HG02763 (cell line): ENCODE measurements at regions not wholly inside any gene's neighbourhood (a gene's known extent, or its start where the extent isn't known, plus 50 kb on each side); places are given as distances from the start of the nearest gene placed in this dataset.
"Not testable (repeated sequence)": the region's sequence is repeated elsewhere in the genome, so short reads cannot be mapped to it uniquely, and the experiment has no call there.

Source experiments
- ATAC-seq: cut with Tn5 transposase; IDR thresholded peaks from one replicate; pipeline ENCODE4 v1.9.1; 2021; ENCODE audit warnings: mild to moderate bottlenecking, moderate library complexity; ENCODE audit not compliant: unreplicated experiment

DNA sequence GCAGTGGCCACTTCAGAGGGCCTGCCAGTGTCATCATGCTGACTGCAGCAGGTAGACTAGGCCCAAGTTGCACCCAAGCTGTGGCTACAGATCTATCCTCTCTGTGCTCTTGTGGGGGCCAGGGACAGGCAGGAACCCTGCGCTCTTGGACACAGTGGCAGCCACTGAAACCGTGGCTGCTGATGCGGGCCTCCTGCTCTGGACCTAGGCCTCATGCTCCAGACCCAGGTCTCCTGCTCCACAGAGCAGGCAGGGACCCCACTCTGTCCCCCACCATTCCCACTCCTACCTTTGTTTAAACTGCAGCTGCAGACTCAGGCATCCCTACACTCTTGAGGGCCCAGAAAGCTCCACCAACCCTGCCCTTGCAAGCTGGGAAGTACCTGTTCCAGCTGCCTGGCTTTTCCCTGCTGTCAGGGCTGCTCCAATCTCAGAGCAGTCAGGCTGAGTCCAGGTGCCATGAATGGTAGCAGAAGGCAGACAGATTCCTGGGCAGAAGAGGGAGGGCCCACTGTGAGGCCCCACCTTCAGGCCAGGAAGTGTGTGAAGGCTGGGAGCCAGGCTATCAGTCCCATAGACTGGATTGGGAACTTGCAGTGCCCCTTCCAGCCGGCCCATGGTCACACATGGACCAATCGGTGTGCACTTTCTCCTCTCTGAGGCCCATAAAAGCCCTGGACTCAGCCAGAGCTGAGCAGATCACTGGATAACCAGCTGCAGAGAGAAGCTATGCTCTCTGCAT is 634.0 kb upstream of the SEMA3D start:
- ATAC-seq = no peak

DNA sequence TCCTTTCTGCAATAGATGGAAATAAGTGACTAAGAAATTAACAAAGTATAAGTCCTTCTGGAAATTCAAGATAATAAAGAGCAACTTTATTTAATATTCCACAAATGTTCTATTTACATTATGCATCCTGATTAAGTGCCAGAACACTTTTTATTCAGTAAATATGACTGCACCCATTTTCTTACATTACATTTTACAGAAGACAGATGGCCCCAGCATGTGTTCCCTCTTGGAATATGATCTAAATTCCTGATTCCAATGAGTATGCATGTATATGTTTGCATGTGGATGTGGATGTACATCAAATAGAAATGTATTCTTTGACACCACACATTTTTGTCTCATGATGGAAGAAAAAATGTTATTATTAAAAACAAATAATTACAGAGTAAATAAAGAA is 628.7 kb upstream of the SEMA3D start:
- ATAC-seq = no peak

DNA sequence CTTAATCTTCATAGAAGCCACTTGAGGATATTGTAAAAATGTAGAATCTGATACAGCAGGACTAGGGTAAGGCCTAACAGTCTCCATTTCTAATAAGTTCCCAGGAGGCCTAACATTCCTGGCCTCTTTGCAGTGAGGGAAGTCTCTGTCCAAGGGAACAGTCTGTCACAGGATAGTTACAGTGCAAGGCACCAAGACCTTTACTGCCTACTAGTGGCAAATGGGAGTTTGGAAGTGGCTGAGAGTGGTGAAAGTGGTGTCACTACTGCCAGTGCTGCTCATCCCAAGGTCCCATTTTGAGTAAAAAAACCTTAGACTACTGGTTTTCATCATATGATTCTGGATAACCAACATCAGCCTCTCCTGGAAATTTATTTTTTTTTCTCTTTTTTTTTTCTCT is 619.5 kb upstream of the SEMA3D start:
- no peak for ATAC-seq

DNA sequence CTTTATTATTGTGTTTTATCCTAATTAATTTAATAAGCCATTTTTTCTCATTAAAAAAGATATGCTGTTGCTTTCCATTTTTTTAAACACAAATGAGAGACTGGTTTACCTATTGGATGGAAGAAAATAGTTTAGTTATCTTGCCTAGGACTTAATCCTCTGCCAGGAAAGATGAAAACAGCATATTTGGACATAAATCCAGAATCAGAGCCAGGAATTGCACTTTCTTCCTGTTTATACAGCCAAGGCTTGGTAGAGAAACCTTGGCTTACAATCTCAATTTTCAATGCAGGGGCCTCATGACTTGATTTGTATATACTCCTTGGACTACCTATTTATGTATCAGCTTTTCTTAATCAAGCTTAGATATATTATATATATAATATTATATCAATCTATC is 618.8 kb upstream of the SEMA3D start:
- no peak for ATAC-seq

DNA sequence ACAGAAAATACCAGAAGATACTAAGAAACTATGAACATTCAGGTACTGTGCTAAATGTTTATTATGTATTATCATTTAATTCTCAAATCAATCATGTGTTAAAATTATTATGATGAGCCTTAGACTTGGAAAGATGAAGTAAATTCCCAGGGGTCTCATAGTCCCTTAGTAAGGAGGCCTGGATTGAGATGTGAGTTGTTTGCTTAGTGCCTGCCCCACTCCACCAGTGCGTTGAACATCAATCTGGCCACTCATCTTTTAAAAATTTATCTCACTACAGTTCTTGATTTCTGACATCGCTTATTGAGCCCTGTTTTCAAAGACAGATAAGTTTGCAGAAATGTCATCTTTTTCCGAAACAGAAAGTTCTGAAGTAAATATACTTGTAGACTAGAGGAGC is 618.4 kb upstream of the SEMA3D start:
- no peak for ATAC-seq

DNA sequence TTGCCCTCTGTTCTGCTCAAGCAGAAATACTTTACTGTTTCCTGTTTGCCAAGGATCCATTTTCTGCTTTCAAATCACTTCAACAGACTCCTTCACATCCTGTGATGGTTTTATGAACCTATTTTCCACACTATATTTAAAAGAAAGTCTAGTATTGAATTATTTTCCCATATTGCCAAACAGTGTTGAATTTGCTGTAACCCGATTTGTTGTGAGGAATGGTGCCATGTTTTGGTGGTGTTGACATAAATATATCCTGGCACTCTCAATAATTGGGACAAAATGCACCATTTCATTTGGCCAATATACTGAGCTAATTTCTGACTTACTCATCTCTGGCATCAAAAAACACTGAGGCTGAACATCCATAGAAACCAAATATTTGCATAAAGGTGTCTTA is 615.4 kb upstream of the SEMA3D start:
- no peak for ATAC-seq

DNA sequence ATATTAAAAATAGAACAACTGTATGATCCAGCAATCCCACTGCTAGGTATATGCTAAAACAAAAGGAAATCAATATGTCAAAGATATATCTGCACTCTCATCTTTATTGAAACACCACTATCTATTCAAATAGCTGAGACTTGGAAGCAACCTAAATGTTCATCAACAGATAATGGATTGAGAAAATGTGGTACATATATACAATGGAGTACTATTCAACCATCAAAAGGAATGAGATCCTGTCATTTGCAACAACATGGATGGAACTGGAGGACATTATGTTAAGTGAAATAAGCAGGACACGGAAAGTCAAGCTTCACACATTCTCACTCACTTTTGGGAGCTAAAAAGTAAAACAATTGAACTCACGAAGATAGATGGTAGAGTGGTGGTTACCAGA is 610.1 kb upstream of the SEMA3D start:
- no peak for ATAC-seq

DNA sequence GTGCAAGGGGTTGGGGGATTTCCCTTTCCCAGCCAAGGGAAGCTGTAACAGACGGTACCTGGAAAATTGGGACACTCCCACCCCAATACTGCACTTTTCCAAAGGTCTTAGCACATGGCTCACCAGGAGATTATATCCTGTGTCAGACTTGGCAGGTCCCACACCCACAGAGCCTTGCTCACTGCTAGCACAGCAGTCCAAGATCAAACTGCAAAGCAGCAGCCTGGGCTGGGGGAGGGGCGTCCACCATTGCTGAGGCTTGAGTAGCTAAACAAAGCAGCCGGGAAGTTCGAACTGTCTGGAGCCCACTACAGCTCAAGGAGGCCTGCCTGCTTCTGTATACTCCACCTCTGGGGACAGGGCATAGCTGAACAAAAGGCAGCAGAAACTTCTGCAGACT is 604.2 kb upstream of the SEMA3D start:
- not testable (repeated sequence) for ATAC-seq

DNA sequence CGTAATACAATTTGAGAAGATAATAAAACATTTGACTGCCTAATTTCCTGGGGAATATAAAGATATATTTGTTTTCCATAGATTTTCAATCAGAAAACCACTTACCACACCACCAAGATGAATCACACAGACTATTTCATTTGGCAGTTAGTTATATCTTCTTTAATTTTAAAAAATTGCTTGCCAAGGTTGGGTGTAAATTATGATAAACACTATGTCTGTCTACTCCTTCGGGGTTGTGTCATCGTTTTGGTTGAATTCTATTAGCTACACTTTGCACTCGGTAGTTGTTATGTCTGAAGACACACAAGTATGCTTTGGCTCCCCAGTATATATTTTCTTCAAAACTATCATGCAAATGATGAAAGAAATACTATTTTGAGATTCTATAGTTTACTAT is 594.8 kb upstream of the SEMA3D start:
- ATAC-seq = no peak

DNA sequence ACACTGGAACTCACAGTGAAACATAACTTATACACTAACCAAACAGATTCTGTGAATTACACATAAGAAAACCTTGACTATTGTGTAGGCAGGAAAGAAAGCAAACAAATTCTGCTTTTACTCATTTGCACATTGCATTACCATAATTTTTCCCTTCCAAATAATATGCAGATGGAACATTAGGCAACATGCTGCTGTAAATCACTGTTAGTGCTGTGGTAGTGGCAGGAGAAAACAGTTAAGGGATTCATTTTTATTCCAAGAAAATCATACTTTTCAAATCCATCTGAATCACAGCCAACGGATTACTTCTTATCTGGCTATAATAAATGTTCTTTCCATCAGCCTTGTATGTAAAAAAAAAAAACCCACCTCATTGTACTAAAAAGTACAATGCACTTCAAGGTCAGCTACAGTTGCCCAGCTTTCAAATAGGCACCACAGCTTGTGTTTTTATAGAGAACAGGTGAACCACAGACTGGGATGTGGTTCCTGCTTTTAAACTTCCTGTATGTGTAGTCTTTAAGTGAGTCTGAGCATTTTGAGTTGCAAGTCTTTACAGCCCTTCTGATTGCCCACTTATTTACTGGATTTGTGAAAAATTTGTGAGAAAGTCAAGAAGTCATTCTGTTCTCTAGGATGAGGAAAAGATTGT is 590.0 kb upstream of the SEMA3D start:
- no peak for ATAC-seq

DNA sequence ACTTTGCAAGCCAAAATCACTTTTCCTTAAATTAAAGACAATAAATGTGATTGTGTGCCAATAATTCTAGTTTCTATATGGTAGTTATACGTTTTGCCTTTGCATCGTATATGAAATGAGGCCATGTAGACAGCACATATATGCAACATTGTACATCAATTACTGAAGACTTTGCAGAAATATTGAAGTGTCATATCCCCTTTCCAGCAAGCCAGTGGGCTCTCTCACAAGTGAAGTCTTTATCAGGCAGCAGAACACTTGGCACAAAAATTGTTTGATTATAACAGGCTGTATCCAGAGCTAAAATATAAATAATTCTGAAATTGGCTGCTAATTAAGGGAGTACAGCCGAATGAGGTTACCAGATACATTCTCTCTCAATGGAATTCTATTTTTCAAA is 588.6 kb upstream of the SEMA3D start:
- no peak for ATAC-seq

DNA sequence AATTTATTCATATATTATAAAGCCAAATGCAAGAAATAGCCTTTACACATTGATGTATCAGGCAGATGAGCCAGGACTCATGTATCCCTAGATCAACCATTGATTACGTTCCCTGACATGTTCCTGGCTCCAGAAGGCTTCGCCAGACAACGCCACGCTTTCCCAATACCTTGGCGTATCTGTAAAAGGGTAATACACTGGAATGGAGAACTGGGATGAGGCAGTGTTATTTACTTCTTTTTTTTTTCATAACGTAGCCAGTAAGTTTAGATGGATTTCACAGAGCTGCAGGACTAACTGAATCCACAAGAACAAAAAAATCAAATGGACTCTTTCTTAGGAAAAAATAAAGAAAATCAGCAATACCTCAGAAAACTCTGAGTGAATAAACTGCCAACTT is 588.1 kb upstream of the SEMA3D start:
- ATAC-seq = no peak

DNA sequence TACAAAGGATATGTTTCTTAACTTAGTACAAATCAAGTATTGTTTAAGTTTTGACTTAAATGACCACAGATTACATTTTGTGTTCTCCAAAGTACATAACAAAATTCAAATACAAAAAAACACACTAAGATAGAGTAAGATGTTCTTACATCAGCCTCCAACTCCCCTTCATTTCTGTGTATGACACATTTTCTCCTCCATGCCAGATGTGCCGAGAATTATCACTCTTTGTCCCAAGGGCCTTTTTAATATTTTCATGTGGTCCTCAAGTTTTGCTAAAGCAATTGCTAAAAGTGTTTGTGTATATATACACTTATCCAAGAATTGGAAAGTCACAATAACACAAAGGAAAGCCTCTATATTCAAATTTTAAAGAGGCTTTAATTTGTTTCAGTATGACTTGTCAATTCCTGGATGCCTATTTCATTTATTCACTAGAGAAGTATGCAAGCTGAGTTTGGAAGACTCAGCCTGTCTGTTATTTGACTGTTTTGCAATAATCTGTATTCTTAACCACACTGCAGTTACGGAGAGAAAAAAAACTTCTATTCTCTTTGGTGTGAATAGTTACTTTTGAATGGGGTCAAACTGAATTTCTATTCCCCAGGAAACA is 586.4 kb upstream of the SEMA3D start:
- ATAC-seq = no peak

DNA sequence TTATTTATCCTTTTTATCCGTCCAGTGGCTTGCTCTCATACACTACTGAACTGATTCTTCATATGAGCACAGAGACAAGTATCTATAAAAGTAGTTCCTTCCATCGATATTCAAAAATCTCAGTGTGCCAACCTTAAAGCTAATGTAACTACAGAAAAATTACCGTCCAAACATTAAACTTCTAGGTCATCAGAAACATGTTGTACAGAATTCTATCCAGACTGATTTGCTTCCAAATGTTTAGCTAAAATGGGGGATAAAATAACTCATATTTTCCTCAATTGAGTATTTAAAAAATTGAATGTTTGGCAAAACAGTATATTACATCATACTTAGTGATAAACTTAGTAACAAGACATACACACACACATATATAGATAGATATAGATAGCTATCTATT is 584.7 kb upstream of the SEMA3D start:
- ATAC-seq = no peak

DNA sequence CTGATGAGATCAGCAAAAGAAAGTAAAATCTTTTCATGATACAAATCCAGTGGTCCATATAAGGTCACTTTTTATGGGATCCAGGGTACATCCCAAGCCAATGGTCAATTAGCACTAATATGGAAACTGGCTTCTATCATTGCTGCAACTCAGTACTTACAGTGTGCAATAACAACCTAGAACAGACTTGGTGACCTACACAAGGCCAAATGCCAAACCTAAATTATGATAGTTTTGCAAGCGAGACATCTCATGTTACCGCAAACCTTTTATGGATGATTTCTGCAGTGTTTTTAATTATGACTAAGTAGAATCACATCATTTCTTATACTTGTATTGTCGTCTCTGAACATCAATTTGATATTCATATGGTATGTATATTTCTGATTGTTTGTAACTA is 583.5 kb upstream of the SEMA3D start:
- ATAC-seq = no peak

DNA sequence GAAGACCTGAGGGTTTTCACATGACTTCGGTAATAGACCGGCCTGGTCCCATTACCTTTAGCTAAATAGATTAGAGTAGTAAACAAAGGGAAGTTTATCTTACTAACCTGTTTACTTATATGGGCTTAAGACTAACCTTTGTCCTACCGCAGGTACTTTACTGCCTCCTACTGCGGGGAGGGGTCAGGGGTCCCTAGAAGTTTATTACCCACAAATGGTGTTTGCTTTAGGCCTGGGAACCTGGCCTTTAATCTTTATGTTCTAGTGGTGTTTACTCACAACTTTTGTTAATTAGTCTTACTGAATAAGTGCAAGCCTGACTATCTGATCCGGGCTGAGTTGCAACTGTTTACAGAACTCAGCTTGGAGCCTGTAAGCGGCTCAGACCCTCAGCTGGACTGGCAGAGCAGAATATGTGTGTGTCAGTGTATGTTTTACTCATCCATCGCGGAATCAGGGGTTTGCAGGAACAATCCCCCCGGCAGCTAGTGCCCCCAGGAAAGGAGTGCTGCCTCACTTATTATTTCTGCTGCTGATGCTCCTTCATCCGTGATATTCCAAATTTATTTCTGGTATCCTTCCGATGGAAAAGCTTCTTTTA is 578.9 kb upstream of the SEMA3D start:
- no peak for ATAC-seq

DNA sequence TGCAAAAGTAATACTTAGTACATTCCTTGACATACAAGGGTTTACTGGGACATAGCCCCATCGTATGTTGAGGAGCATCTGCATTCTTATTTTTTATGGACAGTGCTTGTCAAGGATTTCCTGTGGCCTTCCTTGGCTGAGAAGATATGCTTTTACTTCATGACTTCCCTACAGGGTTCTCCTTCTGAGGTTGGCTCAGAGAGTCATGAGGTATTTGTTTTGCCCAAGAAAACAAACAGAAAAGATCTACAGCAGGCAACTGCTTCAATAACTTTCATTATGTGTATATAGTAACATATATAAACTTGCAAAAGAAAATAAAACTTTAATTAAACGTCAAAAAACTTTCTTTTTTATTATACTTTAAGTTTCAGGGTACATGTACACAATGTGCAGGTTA is 577.2 kb upstream of the SEMA3D start:
- no peak for ATAC-seq

DNA sequence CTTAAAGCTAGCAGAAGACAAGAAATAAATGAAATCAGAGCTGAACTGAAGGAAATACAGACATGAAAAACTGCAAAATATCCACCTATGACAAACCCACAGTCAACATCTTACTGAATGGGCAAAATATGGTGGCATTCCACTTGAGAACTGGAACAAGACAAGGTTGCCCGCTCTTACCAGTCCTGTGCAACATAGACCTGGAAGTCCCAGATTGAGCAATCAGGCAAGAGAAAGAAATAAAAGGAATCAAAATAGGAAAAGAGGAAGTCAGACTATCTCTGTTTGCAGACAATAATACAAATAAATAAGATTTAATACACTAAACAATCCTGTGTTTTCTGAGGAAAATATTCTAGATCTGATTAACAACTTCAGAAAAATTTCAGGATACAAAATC is 570.5 kb upstream of the SEMA3D start:
- ATAC-seq = no peak

DNA sequence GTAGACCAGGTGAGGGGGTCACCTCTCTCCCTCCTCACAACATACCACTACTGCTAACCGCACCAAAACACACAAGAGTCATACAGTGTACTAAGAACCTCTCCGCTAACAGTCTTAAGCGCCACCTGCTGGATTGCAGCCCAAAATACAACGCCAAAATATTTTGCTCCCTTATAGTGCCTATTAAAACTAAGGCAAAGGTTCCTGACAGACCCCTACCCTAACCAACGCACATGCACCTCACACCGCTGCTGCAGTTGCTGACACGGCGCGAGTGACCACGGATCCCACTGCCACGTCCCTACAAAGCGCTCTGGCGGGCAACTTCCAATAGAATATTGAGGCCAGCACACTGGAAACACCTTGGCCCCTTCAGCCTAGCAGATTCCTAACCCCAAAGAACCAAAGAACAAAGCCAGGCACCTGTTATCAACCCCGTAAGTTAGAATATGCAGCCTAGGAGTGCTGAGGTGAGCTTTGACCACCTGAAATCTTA is 563.6 kb upstream of the SEMA3D start:
- peak; percentile 85 for ATAC-seq

DNA sequence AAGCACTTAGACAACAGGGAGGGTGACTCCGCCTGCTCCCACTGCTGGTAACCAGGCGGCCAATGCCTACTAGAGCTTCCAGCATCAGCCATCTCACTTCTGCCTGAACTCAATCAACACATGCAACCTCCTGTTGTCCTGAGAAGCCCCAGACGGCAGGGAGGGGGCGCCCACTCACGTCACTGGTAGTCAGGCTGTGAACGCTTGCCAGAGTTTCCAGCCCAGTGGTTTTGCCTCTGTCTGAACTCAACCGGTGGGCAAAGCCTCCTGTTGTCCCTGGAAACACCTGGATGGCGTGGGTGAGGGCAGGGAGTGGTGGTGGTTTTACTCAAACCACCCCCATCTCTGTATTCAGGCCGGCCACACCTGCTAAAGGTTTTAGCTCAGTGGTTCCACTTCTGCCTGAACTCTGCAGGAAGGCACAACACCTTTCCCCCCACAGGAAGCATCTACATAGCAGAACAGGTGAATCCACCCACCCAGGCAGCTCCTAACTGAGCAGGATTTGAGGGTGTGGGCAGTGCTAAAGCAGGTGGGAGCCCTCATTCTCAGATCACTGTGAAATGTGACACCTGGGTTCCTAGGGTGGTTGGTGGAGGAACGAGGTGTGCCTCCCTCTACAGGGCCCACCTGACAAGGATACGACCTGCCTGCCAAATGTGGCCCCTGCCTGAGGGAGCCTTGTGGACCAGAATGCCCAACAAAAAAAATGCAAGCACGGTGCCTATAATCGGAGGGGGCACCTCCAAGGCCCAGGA is 563.0 kb upstream of the SEMA3D start:
- peak; percentile 7 for ATAC-seq

DNA sequence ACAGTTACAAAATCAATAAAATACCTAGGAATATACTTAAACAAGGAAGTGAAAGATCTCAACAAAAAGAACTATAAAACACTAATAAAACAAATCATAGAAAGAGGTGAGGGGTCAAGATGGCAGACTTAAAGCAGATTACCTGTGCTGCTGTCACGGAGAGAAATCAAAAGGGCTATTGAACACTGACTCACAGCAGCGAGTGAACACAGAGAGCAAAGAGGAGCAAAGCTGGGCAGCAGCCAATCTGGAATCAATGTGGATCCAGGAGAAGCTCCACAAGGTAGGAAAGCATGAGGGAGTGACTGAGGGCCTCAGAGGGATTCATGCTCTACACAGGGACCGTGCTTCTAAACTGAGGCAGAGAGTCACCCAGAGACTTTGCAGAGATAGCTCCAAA is 562.0 kb upstream of the SEMA3D start:
- no peak for ATAC-seq
